ENCODE measurements at regions not wholly inside any gene's neighbourhood (a gene's known extent, or its start where the extent isn't known, plus 50 kb on each side); places are given as distances from the start of the nearest gene placed in this dataset.

DNA sequence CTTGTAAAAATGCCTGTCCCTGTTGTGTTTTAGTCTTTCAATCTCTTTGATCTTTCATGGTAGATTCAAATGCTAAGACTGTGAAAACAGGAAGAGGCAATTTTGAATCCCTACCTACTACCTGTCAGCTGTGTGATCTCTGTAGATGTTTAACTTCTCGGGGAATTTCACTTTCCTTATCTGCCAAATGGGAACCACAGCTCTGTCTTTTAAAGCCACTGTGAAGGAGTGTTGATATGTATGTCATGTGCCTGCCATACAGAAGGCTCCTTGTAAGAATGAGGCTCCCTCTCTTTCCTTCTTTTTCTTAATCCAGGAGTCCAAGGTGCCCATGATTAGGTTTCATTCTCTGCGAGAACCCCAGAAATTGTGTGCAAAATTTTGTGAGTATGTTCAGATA, 139.6 kb upstream of the ADAMTS9 start:
- Histone ChIP-seq H3K36me3 (ENCODE audit: control insufficient read depth in 1 of 2, insufficient read depth in 2 of 2, low read length in 2 of 2) (no peaks in the 10 kb centered on the region), H3K9me2 (ENCODE audit: insufficient read depth) (no peaks in the 10 kb centered on the region), H4K20me1 (ENCODE audit: insufficient read depth) (no peaks in the 10 kb centered on the region), H2AFZ (ENCODE audit: low read depth, low read length, poor library complexity, severe bottlenecking) (no peak overlapping the region), H3K9me3 (ENCODE audit: control insufficient read depth in 1 of 2, insufficient read depth in 1 of 2, low read depth in 1 of 2, low read length in 2 of 2) (no peaks in the 10 kb centered on the region), H3K27me3 (ENCODE audit: insufficient read depth, low read length) (peaks cover 11% of the 10 kb centered on the region; the same call in 1 of the 2 replicates), H3K4me2 (ENCODE audit: low read length) (no peak overlapping the region), H3K4me1 (ENCODE audit: control insufficient read depth in 1 of 2, insufficient read depth in 2 of 2, low read length in 2 of 2) (no peaks in the 10 kb centered on the region), H3K9ac (ENCODE audit: low read length) (no peak overlapping the region), H3K4me3 (replicated peaks in 1 of 2; ENCODE audit: low read depth in 1 of 2, low read length in 2 of 2) (no peak overlapping the region), H3K79me2 (ENCODE audit: insufficient read depth, low read length) (no peaks in the 10 kb centered on the region), H3K27ac (ENCODE audit: low read depth, low read length) (no peak overlapping the region)
- CTCF ChIA-PET: no interaction called here
- intact Hi-C loops (cut with micrococcal nuclease): no loop called here
- POLR2A ChIA-PET: no interaction called here
- no TSS peak for BruUV-seq (replicated peaks)
- RAD21 ChIA-PET (ENCODE audit: low non-redundant PET in 1 of 2, low total read pairs in 2 of 2, uncharacterized antibody in 2 of 2, unreplicated experiment in 2 of 2): no interaction called here
- ATAC-seq (no peak), DNase-seq (ENCODE audit: low read depth, low spot score) (no peak)
- TF ChIP-seq, protein P1, sequence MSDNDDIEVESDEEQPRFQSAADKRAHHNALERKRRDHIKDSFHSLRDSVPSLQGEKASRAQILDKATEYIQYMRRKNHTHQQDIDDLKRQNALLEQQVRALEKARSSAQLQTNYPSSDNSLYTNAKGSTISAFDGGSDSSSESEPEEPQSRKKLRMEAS (IDR thresholded peaks at IDR 0.05): no peak
- TF ChIP-seq SIN3A (IDR thresholded peaks at IDR 0.05; ENCODE audit: low read depth) (no peak), SRF (IDR thresholded peaks at IDR 0.05; ENCODE audit: low read depth) (no peak), JUND (IDR thresholded peaks at IDR 0.05) (no peak), SP1 (IDR thresholded peaks at IDR 0.05; ENCODE audit: low read depth) (no peak), CEBPB (IDR thresholded peaks at IDR 0.05; ENCODE audit: low read depth) (no peak), ZFX (IDR thresholded peaks at IDR 0.05) (no peak), POLR2A (IDR thresholded peaks at IDR 0.05; ENCODE audit: borderline replicate concordance, extremely low read depth, insufficient read depth, insufficient read length) (no peak), YY1 (IDR thresholded peaks at IDR 0.05; ENCODE audit: extremely low read depth, insufficient replicate concordance, low read depth, low read length) (no peak), FOSL1 (IDR thresholded peaks at IDR 0.05; ENCODE audit: low read depth) (no peak), ELF1 (IDR thresholded peaks at IDR 0.05; ENCODE audit: borderline replicate concordance, low read depth) (no peak), CBX3 (IDR thresholded peaks at IDR 0.05; ENCODE audit: low read depth) (no peak), POLR2AphosphoS5 (IDR thresholded peaks at IDR 0.05; ENCODE audit: low read depth, low read length) (no peak), EZH2phosphoT487 (IDR thresholded peaks at IDR 0.05; ENCODE audit: borderline replicate concordance) (no peak), CTCF (IDR thresholded peaks at IDR 0.05 in 2 of 3, conservative IDR thresholded peaks at IDR 0.05 in 1 of 3; ENCODE audit: borderline replicate concordance in 1 of 3, insufficient read depth in 1 of 3, low read depth in 2 of 3, low read length in 2 of 3) (no peak), ZNF274 (IDR thresholded peaks at IDR 0.05; ENCODE audit: low read depth, low read length) (no peak), RAD21 (IDR thresholded peaks at IDR 0.05; ENCODE audit: low read depth) (no peak)
- TF ChIP-seq, protein P2, sequence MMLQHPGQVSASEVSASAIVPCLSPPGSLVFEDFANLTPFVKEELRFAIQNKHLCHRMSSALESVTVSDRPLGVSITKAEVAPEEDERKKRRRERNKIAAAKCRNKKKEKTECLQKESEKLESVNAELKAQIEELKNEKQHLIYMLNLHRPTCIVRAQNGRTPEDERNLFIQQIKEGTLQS (IDR thresholded peaks at IDR 0.05): no peak
- TF ChIP-seq, protein P3, sequence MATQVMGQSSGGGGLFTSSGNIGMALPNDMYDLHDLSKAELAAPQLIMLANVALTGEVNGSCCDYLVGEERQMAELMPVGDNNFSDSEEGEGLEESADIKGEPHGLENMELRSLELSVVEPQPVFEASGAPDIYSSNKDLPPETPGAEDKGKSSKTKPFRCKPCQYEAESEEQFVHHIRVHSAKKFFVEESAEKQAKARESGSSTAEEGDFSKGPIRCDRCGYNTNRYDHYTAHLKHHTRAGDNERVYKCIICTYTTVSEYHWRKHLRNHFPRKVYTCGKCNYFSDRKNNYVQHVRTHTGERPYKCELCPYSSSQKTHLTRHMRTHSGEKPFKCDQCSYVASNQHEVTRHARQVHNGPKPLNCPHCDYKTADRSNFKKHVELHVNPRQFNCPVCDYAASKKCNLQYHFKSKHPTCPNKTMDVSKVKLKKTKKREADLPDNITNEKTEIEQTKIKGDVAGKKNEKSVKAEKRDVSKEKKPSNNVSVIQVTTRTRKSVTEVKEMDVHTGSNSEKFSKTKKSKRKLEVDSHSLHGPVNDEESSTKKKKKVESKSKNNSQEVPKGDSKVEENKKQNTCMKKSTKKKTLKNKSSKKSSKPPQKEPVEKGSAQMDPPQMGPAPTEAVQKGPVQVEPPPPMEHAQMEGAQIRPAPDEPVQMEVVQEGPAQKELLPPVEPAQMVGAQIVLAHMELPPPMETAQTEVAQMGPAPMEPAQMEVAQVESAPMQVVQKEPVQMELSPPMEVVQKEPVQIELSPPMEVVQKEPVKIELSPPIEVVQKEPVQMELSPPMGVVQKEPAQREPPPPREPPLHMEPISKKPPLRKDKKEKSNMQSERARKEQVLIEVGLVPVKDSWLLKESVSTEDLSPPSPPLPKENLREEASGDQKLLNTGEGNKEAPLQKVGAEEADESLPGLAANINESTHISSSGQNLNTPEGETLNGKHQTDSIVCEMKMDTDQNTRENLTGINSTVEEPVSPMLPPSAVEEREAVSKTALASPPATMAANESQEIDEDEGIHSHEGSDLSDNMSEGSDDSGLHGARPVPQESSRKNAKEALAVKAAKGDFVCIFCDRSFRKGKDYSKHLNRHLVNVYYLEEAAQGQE (IDR thresholded peaks at IDR 0.05; ENCODE audit: low read depth): no peak
